Vagina (tissue), 2 donors: ENCODE measurements at regions not wholly inside any gene's neighbourhood (a gene's known extent, or its start where the extent isn't known, plus 50 kb on each side); places are given as distances from the start of the nearest gene placed in this dataset.
"Not testable (repeated sequence)": the region's sequence is repeated elsewhere in the genome, so short reads cannot be mapped to it uniquely, and the experiment has no call there.

ENCODE experiments used
- POLR2A ChIP-seq, 2 donors: fragments of 450-650 bp; IDR thresholded peaks; one replicate each; pipeline ENCODE4 v1.6.1; 2017; ENCODE audit warnings: antibody characterized with exemption in 2 of 2, mild to moderate bottlenecking in 2 of 2, moderate library complexity in 2 of 2
- POLR2AphosphoS5 ChIP-seq, 2 donors: sonication (generic); formaldehyde crosslinking; IDR thresholded peaks; one replicate each; pipeline ENCODE4 v1.9.0; 2017; ENCODE audit warnings: antibody characterized with exemption in 2 of 2, mild to moderate bottlenecking in 2 of 2, low read depth in 1 of 2; ENCODE audit not compliant: insufficient read depth in 1 of 2
- TF ChIP-seq, protein P1 (sequence below), 3 experiments: fragments of 450-650 bp in 2 of 3; fragments of 200-600 bp in 1 of 3; sonication (generic) in 1 of 3; IDR thresholded peaks; one replicate each; pipeline ENCODE4 v1.5.1; 2017 to 2019; ENCODE audit warnings: antibody characterized with exemption in 3 of 3, mild to moderate bottlenecking in 2 of 3, moderate library complexity in 2 of 3

DNA sequence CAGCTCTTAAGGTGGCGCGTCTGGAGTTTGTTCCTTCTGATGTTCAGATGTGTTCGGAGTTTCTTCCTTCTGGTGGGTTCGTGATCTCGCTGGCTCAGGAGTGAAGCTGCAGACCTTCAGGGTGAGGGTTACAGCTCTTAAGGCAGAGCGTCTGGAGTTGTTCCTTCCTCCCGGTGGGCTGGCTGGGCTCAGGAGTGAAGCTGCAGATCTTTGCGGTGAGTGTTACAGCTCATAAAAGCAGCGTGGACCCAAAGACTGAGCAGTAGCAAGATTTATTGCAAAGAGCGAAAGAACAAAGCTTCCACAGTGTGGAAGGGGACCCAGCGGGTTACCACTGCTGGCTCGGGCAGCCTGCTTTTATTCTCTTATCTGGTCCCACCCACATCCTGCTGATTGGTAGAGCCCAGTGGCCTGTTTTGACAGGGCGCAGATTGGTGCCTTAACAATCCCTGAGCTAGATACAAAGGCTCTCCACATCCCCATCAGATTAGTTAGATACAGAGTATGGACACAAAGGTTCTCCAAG lies 244.3 kb downstream of the PLA2G4A start:
- TF ChIP-seq, protein P1, sequence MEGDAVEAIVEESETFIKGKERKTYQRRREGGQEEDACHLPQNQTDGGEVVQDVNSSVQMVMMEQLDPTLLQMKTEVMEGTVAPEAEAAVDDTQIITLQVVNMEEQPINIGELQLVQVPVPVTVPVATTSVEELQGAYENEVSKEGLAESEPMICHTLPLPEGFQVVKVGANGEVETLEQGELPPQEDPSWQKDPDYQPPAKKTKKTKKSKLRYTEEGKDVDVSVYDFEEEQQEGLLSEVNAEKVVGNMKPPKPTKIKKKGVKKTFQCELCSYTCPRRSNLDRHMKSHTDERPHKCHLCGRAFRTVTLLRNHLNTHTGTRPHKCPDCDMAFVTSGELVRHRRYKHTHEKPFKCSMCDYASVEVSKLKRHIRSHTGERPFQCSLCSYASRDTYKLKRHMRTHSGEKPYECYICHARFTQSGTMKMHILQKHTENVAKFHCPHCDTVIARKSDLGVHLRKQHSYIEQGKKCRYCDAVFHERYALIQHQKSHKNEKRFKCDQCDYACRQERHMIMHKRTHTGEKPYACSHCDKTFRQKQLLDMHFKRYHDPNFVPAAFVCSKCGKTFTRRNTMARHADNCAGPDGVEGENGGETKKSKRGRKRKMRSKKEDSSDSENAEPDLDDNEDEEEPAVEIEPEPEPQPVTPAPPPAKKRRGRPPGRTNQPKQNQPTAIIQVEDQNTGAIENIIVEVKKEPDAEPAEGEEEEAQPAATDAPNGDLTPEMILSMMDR (IDR thresholded peaks at IDR 0.05) = not testable (repeated sequence)
- not testable (repeated sequence) for TF ChIP-seq POLR2A (IDR thresholded peaks at IDR 0.05); POLR2AphosphoS5 (IDR thresholded peaks at IDR 0.05; ENCODE audit: insufficient read depth in 1 of 2, low read depth in 1 of 2)
